GM04504 (cell line): ENCODE measurements at regions not wholly inside any gene's neighbourhood (a gene's known extent, or its start where the extent isn't known, plus 50 kb on each side); places are given as distances from the start of the nearest gene placed in this dataset.
"Not testable (repeated sequence)": the region's sequence is repeated elsewhere in the genome, so short reads cannot be mapped to it uniquely, and the experiment has no call there.

Experiments used
- DNase-seq: peaks from one replicate; pipeline ENCODE4 v3.0.0-alpha.2; 2012; ENCODE audit warnings: low read depth

GRCh38 chr9:117649126-117649525 lies 55.1 kb upstream of the TLR4 start:
- DNase-seq, result no peak

- no peak for DNase-seq
Measured at GRCh38 chr9:117644932-117645636, 59.1 kb upstream of the TLR4 start.

- DNase-seq, result peak; percentile 36
Measured at GRCh38 chr9:117644133-117644931, 59.9 kb upstream of the TLR4 start.

GRCh38 chr9:117643288-117643654 lies 60.9 kb upstream of the TLR4 start:
- no peak for DNase-seq

- not testable (repeated sequence) for DNase-seq
Measured at GRCh38 chr9:117642571-117643287, 61.5 kb upstream of the TLR4 start.

- DNase-seq, result no peak
Measured at GRCh38 chr9:117636681-117637080, 67.5 kb upstream of the TLR4 start.

GRCh38 chr9:117625154-117625553 lies 79.0 kb upstream of the TLR4 start:
- no peak for DNase-seq

GRCh38 chr9:117624106-117624505 lies 80.1 kb upstream of the TLR4 start:
- no peak for DNase-seq

- DNase-seq, result no peak
Measured at GRCh38 chr9:117622347-117622746, 81.9 kb upstream of the TLR4 start.

- no peak for DNase-seq
Measured at GRCh38 chr9:117616431-117616831, 87.8 kb upstream of the TLR4 start.

- no peak for DNase-seq
Measured at GRCh38 chr9:117612317-117612716, 91.9 kb upstream of the TLR4 start.

- DNase-seq, result no peak
Measured at GRCh38 chr9:117597977-117598376, 106.2 kb upstream of the TLR4 start.

GRCh38 chr9:117596678-117597077 lies 107.5 kb upstream of the TLR4 start:
- DNase-seq, result no peak

- DNase-seq, result no peak
Measured at GRCh38 chr9:117595650-117596049, 108.6 kb upstream of the TLR4 start.

GRCh38 chr9:117587263-117587662 lies 116.9 kb upstream of the TLR4 start:
- no peak for DNase-seq

- no peak for DNase-seq
Measured at GRCh38 chr9:117574099-117574498, 130.1 kb upstream of the TLR4 start.

- no peak for DNase-seq
Measured at GRCh38 chr9:117564839-117565238, 139.4 kb upstream of the TLR4 start.

- no peak for DNase-seq
Measured at GRCh38 chr9:117561761-117562160, 142.4 kb upstream of the TLR4 start.

- DNase-seq, result no peak
Measured at GRCh38 chr9:117555964-117556629, 141.2 kb upstream of the ASTN2 start.

GRCh38 chr9:117552811-117553210 lies 138.0 kb upstream of the ASTN2 start:
- no peak for DNase-seq

GRCh38 chr9:117551171-117551570 lies 136.3 kb upstream of the ASTN2 start:
- no peak for DNase-seq

- no peak for DNase-seq
Measured at GRCh38 chr9:117549444-117549843, 134.6 kb upstream of the ASTN2 start.
